Sigmoid colon (tissue), 4 donors: ENCODE measurements at regions not wholly inside any gene's neighbourhood (a gene's known extent, or its start where the extent isn't known, plus 50 kb on each side); places are given as distances from the start of the nearest gene placed in this dataset.

Source experiments
- EP300 ChIP-seq, 4 donors: sonication (generic); formaldehyde crosslinking; IDR thresholded peaks; one replicate each; pipeline ENCODE4 v1.6.1; 2017; ENCODE audit warnings: antibody characterized with exemption in 4 of 4
- POLR2AphosphoS5 ChIP-seq, 4 donors: sonication (generic); formaldehyde crosslinking; IDR thresholded peaks; one replicate each; pipeline ENCODE4 v1.6.1; 2017; ENCODE audit warnings: antibody characterized with exemption in 4 of 4

DNA sequence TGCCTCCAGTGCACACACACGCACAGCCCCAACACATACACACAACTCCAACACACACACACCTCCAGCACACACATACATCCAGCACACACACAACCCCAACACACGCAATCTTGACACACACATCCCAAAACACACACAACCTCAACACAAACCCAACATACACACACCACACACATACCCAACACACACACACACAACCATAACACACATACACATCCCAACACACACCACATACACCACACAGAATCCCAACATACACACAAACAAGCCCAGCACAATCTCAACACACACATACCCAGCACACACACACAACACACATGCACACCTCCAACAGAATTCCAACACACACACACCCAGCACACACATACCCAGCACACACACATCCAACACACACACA, 301.1 kb downstream of the ABCC12 start:
- TF ChIP-seq EP300 (IDR thresholded peaks at IDR 0.05) (no peak), POLR2AphosphoS5 (IDR thresholded peaks at IDR 0.05) (no peak)
